DOHH2 (cell line): ENCODE measurements at regions not wholly inside any gene's neighbourhood (a gene's known extent, or its start where the extent isn't known, plus 50 kb on each side); places are given as distances from the start of the nearest gene placed in this dataset.

Experiments
- CTCF ChIP-seq: fragments of 200-600 bp; sonication (generic); IDR thresholded peaks from one replicate; pipeline ENCODE4 v1.5.1; 2014; ENCODE audit warnings: antibody characterized with exemption, mild to moderate bottlenecking, low read depth, low read length; ENCODE audit not compliant: poor library complexity, severe bottlenecking
- EZH2phosphoT487 ChIP-seq: fragments of 200-600 bp; sonication (generic); IDR thresholded peaks from 2 replicates; pipeline ENCODE4 v1.6.1; 2017; ENCODE audit warnings: borderline replicate concordance, mild to moderate bottlenecking, antibody characterized with exemption, low read length, moderate library complexity, mixed read lengths

- TF ChIP-seq CTCF = no peak
- TF ChIP-seq EZH2phosphoT487 = no peak
Observed at GRCh38 chrX:22329783-22330182, 57.1 kb downstream of the CBLL2 start.
